ENCODE measurements at regions not wholly inside any gene's neighbourhood (a gene's known extent, or its start where the extent isn't known, plus 50 kb on each side); places are given as distances from the start of the nearest gene placed in this dataset.
A peak's percentile ranks its signal among the peaks of the same experiment; 100 is the strongest.

DNA sequence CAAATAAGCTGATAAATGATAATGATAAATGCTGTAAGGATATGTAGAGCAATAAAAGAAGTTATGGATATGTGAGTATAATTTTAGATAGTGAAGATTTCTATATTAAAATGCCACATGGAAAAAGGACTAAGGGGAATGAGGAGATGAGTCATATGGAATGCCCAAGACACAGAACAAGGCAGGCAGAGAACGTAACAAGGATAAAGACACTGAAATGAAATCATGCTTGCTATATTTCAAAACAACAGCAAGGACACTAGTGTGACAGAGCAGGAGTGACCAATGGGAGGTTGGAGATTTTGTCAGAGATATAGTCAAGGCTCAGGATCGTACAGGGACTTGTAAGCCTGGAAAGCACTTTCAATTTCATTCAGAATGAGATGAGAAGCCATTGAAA is 621.5 kb upstream of the SEMA6D start:
- no peak for TF ChIP-seq GATA3 (IDR thresholded peaks at IDR 0.05; ENCODE audit: low read depth, low read length)
- no peak for TF ChIP-seq GATA2 (IDR thresholded peaks at IDR 0.05; ENCODE audit: low read depth, low read length)

DNA sequence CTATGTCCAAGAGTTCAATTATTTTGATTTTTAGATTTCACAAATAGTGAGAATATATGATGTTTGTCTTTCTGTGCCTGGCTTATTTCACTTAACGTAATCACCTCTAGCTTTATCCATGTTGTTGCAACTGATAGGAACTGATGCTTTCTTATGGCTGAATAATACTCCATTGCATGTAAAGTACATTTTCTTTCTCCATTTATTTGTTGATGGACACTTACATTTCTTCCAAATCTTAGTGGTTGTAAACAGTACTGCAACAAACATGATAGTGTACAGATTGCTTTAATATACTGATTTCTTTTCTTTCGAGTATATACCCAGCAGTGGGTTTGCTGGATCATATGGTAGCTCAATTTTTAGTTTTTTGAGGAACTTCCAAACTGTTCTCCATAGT is 600.6 kb upstream of the SEMA6D start:
- no peak for TF ChIP-seq GATA2 (IDR thresholded peaks at IDR 0.05; ENCODE audit: low read depth, low read length)
- TF ChIP-seq GATA3 (IDR thresholded peaks at IDR 0.05; ENCODE audit: low read depth, low read length) = no peak

- no peak for TF ChIP-seq GATA3 (IDR thresholded peaks at IDR 0.05; ENCODE audit: low read depth, low read length)
These were observed 598.0 kb upstream of the SEMA6D start for GRCh38 chr15:47119349-47119748.

- TF ChIP-seq GATA2 (IDR thresholded peaks at IDR 0.05; ENCODE audit: low read depth, low read length) = no peak
- TF ChIP-seq GATA3 (IDR thresholded peaks at IDR 0.05; ENCODE audit: low read depth, low read length) = no peak
These were observed 592.7 kb upstream of the SEMA6D start for GRCh38 chr15:47124430-47125102.

DNA sequence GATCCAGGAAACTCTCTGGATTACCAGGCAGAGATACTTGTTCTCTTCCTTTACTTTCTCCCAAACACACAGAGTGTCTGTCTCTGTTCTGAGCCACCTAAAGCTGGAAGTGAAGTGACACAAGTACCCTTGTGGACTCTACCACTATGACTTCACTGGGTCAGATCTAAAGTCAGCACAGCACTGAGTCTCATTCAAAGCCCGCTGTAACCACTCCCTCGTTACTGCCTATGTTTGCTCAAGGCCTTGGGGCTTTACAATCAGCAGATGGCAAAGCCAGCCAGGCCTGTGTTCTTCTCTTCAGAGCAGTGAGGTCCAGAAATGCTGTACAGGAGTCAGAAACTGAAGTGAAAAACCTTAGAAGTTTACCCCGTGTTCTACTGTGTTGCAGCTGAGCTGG is 588.3 kb upstream of the SEMA6D start:
- TF ChIP-seq GATA3 (IDR thresholded peaks at IDR 0.05; ENCODE audit: low read depth, low read length) (no peak), GATA2 (IDR thresholded peaks at IDR 0.05; ENCODE audit: low read depth, low read length) (no peak)

DNA sequence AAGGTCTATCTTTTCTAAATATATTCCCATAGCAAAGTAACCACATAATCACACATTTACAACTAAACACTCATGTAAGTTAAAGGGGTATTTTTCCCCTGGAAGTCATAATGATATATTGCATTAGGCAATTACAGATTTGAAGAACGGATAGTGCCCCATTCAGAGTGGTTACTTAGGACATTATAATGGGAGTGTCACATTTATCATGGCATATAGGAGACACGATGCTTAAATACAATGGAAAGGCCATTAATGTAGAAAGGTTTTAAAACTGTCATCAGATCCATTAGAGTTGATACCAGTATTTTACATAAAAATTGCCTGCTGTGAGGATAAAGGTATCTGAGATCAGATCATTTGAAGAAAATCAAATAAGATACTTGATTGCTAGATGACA is 582.0 kb upstream of the SEMA6D start:
- TF ChIP-seq GATA3 (IDR thresholded peaks at IDR 0.05; ENCODE audit: low read depth, low read length) = no peak
- no peak for TF ChIP-seq GATA2 (IDR thresholded peaks at IDR 0.05; ENCODE audit: low read depth, low read length)

GRCh38 chr15:47136236-47136635 is 581.1 kb upstream of the SEMA6D start:
- TF ChIP-seq GATA3 (IDR thresholded peaks at IDR 0.05; ENCODE audit: low read depth, low read length) = no peak
- TF ChIP-seq GATA2 (IDR thresholded peaks at IDR 0.05; ENCODE audit: low read depth, low read length) = no peak

- no peak for TF ChIP-seq GATA3 (IDR thresholded peaks at IDR 0.05; ENCODE audit: low read depth, low read length)
These were observed 577.3 kb upstream of the SEMA6D start for GRCh38 chr15:47139965-47140364.

DNA sequence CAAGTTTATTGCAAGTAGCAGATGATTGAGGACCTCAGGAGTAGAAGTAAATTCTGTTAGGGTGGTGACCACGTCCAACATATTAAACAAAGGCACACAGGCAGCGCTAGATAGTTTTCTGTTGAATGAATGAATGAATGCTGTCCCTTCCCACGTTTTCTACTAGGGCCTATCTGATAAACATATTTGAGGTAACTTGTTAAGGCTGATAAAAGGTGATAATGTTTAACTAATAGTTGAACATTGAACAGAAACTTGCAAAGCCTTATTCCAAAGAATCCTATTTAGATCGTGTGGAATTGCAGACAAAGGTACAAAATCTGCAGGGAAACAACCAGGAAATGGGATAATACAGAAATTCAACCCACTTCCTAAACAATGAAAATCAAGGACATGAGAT is 559.5 kb upstream of the SEMA6D start:
- TF ChIP-seq GATA3 (IDR thresholded peaks at IDR 0.05; ENCODE audit: low read depth, low read length) (no peak), GATA2 (IDR thresholded peaks at IDR 0.05; ENCODE audit: low read depth, low read length) (no peak)

- TF ChIP-seq GATA2 (IDR thresholded peaks at IDR 0.05; ENCODE audit: low read depth, low read length) = no peak
- no peak for TF ChIP-seq GATA3 (IDR thresholded peaks at IDR 0.05; ENCODE audit: low read depth, low read length)
These were observed 558.7 kb upstream of the SEMA6D start for GRCh38 chr15:47158573-47158972.

DNA sequence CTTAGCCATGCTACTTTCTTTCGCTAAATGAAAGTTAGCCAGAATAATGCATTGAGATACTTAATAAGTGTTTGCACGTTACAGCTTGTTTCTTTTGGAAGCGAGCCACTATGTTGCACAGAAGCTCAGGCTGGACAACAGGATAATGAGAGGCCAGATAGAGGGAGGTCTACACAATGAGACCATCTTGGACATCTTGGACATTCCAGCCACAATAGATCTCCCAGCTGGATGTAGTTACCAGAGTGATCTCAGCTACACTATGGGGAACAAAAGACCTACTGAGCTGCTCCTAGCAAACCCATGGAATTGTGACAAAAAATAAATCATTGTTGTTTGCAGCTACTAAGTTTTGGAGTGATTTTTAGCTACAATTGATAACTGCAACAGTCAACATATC is 540.1 kb upstream of the SEMA6D start:
- TF ChIP-seq GATA3 (IDR thresholded peaks at IDR 0.05; ENCODE audit: low read depth, low read length) = no peak
- TF ChIP-seq GATA2 (IDR thresholded peaks at IDR 0.05; ENCODE audit: low read depth, low read length) = no peak

DNA sequence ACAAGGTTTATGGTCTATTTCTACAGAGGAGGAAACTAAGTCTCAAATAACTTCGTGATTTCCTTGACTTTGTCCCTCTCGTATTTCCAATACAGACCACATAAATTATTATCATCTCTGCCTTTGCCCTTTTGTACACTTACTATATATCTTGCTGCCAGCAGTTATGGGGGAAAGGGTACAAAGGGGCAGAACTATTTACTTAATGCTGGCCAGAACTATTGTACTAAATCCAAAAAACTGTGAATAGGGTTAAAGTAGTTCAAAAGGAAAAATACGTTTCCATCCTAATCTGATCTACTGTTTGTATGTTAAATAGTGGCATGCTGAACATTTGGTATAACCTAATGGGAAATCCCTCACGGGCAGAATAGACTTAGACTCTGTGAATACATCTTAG is 537.3 kb upstream of the SEMA6D start:
- TF ChIP-seq GATA2 (IDR thresholded peaks at IDR 0.05; ENCODE audit: low read depth, low read length) (no peak), GATA3 (IDR thresholded peaks at IDR 0.05; ENCODE audit: low read depth, low read length) (no peak)

- TF ChIP-seq GATA2 (IDR thresholded peaks at IDR 0.05; ENCODE audit: low read depth, low read length) (no peak), GATA3 (IDR thresholded peaks at IDR 0.05; ENCODE audit: low read depth, low read length) (no peak)
These were observed 534.5 kb upstream of the SEMA6D start for GRCh38 chr15:47182818-47183217.

- TF ChIP-seq GATA2 (IDR thresholded peaks at IDR 0.05; ENCODE audit: low read depth, low read length) (peak; percentile 74; the same call in 1 of the 2 replicates), GATA3 (IDR thresholded peaks at IDR 0.05; ENCODE audit: low read depth, low read length) (no peak)
These were observed 533.0 kb upstream of the SEMA6D start for GRCh38 chr15:47184003-47184907.
